ENCODE measurements at regions not wholly inside any gene's neighbourhood (a gene's known extent, or its start where the extent isn't known, plus 50 kb on each side); places are given as distances from the start of the nearest gene placed in this dataset.

DNA sequence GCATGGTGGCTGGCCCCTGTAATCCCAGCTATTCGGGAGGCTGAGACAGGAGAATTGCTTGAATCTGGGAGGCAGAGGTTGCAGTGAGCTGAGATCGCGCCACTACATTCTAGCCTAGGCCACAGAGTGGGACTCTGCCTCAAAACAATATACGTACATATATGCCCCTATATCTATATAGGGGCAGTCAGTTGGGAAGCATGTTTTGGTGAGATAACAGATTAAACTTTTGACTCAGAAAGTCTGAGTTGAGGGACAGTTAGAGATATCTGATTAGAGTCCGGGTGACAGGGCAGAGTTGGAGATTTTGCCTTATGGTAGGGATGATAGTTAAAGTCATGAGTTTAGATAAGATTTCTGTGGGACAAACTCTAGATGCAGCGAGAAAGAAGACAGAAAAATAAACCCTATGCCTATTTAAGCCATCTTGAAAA lies 71.8 kb upstream of the ALDH1A1 start:
- Mint-ChIP-seq H3K36me3 (no peaks in the 10 kb centered on the region), H3K27ac (no peak overlapping the region), H3K9me3 (no peaks in the 10 kb centered on the region), H3K4me3 (no peak overlapping the region), H3K4me1 (peaks cover 2 to 16% (median 6%) of the 10 kb centered on the region in 4 donors), H3K27me3 (peaks cover 3 to 46% (median 13%) of the 10 kb centered on the region in 5 donors)
- ATAC-seq (no peak), DNase-seq (no peak)
- POLR2A ChIA-PET = no interaction called here

- peaks cover 2 to 16% (median 6%) of the 10 kb centered on the region in 4 donors for H3K4me1 Mint-ChIP-seq
- DNase-seq (peak in 7 of 10 donors; percentile 0 to 31 (median 21)), ATAC-seq (peak in 1 of 2 donors; percentile 39)
- no peak overlapping the region for H3K27ac Mint-ChIP-seq
- H3K36me3 Mint-ChIP-seq = peaks cover 0 to under 1% (median 0%) of the 10 kb centered on the region in 3 donors
- POLR2A ChIA-PET = no interaction called here
- H3K4me3 Mint-ChIP-seq = peak overlapping the region in 1 of 10 donors; percentile 7
- peaks cover 3 to 46% (median 13%) of the 10 kb centered on the region in 5 donors for H3K27me3 Mint-ChIP-seq
- peaks cover 0 to 2% (median 0%) of the 10 kb centered on the region in 9 donors for H3K9me3 Mint-ChIP-seq
Observed at GRCh38 chr9:73023025-73023541, 70.2 kb upstream of the ALDH1A1 start.

DNA sequence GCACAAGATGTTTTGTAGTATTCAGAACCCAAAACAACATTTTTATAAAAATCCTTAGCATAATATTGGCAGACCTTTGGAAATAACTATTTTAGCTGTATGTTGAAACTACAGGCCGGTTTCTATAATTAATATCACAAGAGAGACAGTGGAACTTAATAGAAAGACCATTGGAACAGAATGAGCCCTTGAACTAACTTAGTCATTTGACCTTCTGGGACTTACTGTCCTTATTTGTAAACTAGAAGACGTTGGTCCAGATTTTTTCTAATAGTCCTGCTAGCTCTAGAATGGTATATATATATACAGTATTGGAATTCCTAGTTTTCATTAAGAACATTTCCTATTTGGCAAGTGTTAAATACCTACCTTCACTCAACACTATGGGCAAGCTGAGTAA lies 69.5 kb upstream of the ALDH1A1 start:
- no peak for ATAC-seq

DNA sequence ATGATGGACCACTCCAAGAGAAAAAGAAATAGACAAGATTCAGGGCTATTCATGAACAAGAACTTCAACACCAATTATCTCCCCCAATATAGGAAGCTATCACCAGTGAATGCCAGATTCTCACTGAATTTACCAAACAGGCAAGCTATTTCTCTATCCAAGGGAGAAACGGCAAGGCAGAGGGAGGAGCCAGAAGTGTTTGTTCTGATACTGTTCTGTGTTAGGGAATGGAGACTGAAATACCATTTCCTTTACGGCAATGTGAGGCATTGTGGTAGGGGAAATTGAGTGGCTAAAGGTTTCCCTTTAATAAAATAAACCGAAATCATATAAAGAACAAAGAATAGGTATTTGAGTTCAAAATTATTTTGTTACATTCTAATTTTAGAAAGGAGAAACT lies 68.0 kb upstream of the ALDH1A1 start:
- Mint-ChIP-seq H3K36me3 (peaks cover 0 to 3% (median 0%) of the 10 kb centered on the region in 3 donors), H3K9me3 (peaks cover 0 to 8% (median 0%) of the 10 kb centered on the region in 9 donors), H3K4me1 (peaks cover 2 to 16% (median 6%) of the 10 kb centered on the region in 4 donors), H3K4me3 (no peak overlapping the region), H3K27me3 (peaks cover 5 to 46% (median 14%) of the 10 kb centered on the region in 5 donors), H3K27ac (no peak overlapping the region)
- DNase-seq (no peak), ATAC-seq (no peak)
- POLR2A ChIA-PET = no interaction called here

More for the DNA sequence above, 69.5 kb upstream of the ALDH1A1 start:
- Mint-ChIP-seq H3K9me3 (peaks cover 0 to 8% (median 0%) of the 10 kb centered on the region in 9 donors), H3K27me3 (peaks cover 5 to 46% (median 13%) of the 10 kb centered on the region in 5 donors), H3K36me3 (peaks cover 0 to 3% (median 0%) of the 10 kb centered on the region in 3 donors), H3K4me3 (no peak overlapping the region), H3K27ac (no peak overlapping the region), H3K4me1 (peaks cover 2 to 16% (median 6%) of the 10 kb centered on the region in 4 donors)
- POLR2A ChIA-PET = no interaction called here
- DNase-seq = no peak

DNA sequence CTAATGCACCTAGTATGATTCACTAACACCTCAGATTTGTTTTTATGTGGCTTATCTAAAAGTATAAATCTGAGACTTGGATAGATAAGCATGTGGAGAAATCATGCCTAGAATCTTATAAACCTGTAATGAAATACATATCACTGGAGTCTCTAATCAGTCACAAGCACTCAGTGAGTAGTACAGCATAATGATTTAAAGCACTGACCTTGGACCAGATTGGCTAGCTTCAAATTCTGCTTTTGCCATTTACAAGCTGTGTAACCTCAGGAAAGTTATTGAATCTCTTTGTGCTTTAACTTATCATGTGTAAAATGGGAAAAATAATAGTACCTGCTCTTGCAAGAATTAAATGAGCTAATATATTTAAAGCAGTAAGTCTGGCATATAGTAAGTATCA lies 61.2 kb upstream of the ALDH1A1 start:
- Mint-ChIP-seq H3K9me3 (peaks cover 0 to 8% (median 0%) of the 10 kb centered on the region in 9 donors), H3K27ac (no peak overlapping the region), H3K4me3 (no peak overlapping the region), H3K27me3 (peaks cover 9 to 18% (median 11%) of the 10 kb centered on the region in 5 donors), H3K36me3 (peaks cover 0 to 3% (median 0%) of the 10 kb centered on the region in 3 donors), H3K4me1 (no peaks in the 10 kb centered on the region)
- POLR2A ChIA-PET = no interaction called here
- ATAC-seq (no peak), DNase-seq (no peak)

DNA sequence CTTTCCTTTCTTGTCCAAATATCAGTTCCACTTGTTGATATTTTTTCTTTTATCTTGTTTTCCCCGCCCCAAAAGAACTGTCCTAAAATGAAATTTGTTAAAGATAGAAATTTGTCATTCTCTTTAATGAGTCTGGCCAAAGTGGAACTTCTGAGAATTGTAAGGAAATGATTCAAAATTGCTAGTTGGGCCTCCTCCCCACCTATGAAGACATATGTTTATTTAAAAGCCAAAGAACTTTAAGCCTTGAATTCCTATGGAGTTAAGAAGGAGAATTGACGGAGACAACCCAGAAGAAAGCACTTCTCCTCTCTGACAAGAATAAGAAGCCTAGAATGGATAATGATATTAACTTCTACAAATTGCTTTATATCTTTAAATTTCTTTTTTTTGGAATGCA lies 59.1 kb upstream of the ALDH1A1 start:
- no peak overlapping the region for H3K4me3 Mint-ChIP-seq
- H3K4me1 Mint-ChIP-seq = peaks cover 0 to 2% (median 0%) of the 10 kb centered on the region in 4 donors
- peaks cover 14 to 26% (median 18%) of the 10 kb centered on the region in 5 donors for H3K27me3 Mint-ChIP-seq
- DNase-seq = no peak
- no peak overlapping the region for H3K27ac Mint-ChIP-seq
- POLR2A ChIA-PET = no interaction called here
- H3K9me3 Mint-ChIP-seq = no peaks in the 10 kb centered on the region
- H3K36me3 Mint-ChIP-seq = no peaks in the 10 kb centered on the region
- no peak for ATAC-seq

DNA sequence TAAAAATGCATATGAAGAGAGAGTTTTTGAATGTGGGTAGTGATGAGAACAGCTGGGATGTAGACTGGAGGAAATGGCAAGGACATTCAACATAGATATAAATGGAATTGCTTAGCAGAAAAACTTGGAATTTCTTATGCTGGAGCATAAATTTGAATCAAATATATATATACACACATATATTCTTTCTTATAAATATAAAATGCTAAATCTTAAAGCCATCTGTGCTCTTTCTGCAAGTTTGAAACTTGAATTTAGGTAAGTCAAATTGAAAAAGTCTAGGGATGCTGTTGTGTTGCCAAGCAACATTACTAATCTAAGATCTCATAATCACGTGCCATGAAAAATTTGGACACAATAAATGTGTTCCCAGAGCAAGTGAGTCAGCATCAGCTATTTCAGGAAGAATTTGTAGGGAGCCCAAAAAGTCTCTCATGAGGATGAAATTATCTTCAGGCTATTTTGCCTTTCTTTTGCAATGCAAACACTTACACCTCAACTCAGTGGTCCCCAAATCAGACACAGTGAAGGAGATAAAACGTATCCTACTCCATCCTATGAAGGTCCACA lies 58.4 kb upstream of the ALDH1A1 start:
- H3K27me3 Mint-ChIP-seq = peaks cover 12 to 25% (median 21%) of the 10 kb centered on the region in 5 donors
- POLR2A ChIA-PET = no interaction called here

DNA sequence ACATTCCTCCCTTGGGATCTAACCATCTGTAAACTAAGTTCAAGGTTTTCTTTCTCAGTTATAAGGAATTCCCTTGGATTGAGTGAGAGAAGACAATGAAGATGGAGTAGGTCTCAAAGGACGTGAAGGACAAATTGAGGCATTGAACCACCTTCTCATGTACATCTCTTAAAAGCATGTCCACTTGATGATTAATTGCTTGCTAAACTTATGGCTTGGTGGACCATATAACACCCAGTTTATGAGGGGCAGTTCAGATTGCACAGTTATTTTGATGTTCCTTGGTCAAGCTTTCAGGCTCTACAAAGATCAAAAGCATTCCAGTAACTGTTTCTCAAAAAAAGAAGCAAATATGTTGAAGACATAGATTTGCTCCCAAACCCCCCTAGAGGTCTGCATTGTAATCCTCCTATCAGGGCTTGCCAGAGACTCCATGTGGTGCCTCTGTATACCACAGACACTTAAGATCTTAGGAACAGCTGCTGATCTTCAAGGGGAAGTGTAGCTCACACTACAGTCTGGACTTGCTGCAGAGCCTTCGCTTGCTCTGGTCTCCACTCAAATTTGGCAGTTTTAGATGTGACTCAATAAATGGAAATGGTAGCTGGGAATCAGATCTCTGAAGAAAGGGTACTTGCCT lies 56.9 kb upstream of the ALDH1A1 start:
- Mint-ChIP-seq H3K36me3 (no peaks in the 10 kb centered on the region), H3K9me3 (no peaks in the 10 kb centered on the region), H3K27me3 (peaks cover 17 to 30% (median 24%) of the 10 kb centered on the region in 5 donors), H3K4me3 (no peak overlapping the region), H3K4me1 (peaks cover 0 to 2% (median 0%) of the 10 kb centered on the region in 4 donors), H3K27ac (no peak overlapping the region)
- POLR2A ChIA-PET = no interaction called here
- DNase-seq = no peak
- peak in 1 of 2 donors; percentile 49 for ATAC-seq

More for the DNA sequence above, 58.4 kb upstream of the ALDH1A1 start:
- H3K27ac Mint-ChIP-seq = no peak overlapping the region
- DNase-seq = no peak
- ATAC-seq = no peak
- H3K9me3 Mint-ChIP-seq = no peaks in the 10 kb centered on the region
- H3K4me3 Mint-ChIP-seq = no peak overlapping the region
- peaks cover 0 to 2% (median 0%) of the 10 kb centered on the region in 4 donors for H3K4me1 Mint-ChIP-seq
- H3K36me3 Mint-ChIP-seq = no peaks in the 10 kb centered on the region

DNA sequence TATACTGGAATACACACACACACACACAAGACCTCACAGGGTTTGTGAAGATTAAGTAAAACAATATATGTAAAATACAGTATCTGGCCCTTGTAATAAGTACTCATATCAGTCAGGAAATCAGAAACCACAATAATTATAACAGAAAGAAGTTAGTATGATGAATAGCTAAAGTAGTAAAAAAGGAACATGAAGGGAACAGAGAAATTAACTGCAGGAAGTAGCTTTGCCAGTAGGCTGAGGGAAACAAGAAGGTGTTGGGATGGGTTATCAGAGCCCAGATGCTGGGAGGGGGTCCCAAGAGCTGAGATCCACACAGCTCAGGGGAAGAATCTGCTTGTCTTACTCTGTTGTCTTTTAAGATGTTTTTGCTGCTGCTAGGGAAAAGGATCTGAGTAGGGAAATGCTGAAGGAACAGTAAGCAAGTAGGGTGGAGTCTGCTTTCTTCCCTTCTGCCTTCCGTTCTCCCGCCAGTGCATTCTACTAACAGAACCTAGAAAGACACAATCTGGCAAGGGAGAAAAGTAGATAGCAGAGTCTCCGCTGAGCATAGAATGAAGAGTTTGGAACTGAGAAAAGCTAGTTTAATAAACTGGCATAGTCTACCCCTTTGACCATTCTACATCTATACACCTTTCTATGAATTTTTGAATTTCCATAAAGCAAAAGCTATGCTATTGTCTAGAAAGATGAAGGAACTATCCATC lies 55.3 kb upstream of the ALDH1A1 start:
- POLR2A ChIA-PET = no interaction called here
- no peaks in the 10 kb centered on the region for H3K36me3 Mint-ChIP-seq
- DNase-seq (no peak), ATAC-seq (no peak)
- H3K9me3 Mint-ChIP-seq = no peaks in the 10 kb centered on the region
- peaks cover 15 to 43% (median 27%) of the 10 kb centered on the region in 5 donors for H3K27me3 Mint-ChIP-seq
- peaks cover 0 to 2% (median 0%) of the 10 kb centered on the region in 4 donors for H3K4me1 Mint-ChIP-seq
- H3K27ac Mint-ChIP-seq = no peak overlapping the region
- H3K4me3 Mint-ChIP-seq = no peak overlapping the region

GRCh38 chr9:73006986-73007385 lies 54.1 kb upstream of the ALDH1A1 start:
- peaks cover 0 to 2% (median 0%) of the 10 kb centered on the region in 4 donors for H3K4me1 Mint-ChIP-seq
- H3K4me3 Mint-ChIP-seq = no peak overlapping the region
- POLR2A ChIA-PET = no interaction called here
- DNase-seq = no peak
- H3K27me3 Mint-ChIP-seq = peaks cover 15 to 43% (median 26%) of the 10 kb centered on the region in 5 donors
- no peak overlapping the region for H3K27ac Mint-ChIP-seq
- H3K9me3 Mint-ChIP-seq = no peaks in the 10 kb centered on the region
- H3K36me3 Mint-ChIP-seq = no peaks in the 10 kb centered on the region
- no peak for ATAC-seq

Data from naive thymus-derived CD8-positive, alpha-beta T cell (primary cell).